GM12878 (cell line): ENCODE measurements at regions not wholly inside any gene's neighbourhood (a gene's known extent, or its start where the extent isn't known, plus 50 kb on each side); places are given as distances from the start of the nearest gene placed in this dataset.
A peak's percentile ranks its signal among the peaks of the same experiment; 100 is the strongest.

Experiments
- CEBPB ChIP-seq, 2 experiments: fragments of 150-350 bp in 1 of 2; IDR thresholded peaks; 2 replicates each; pipeline ENCODE4 v1.6.1; 2012 to 2014; ENCODE audit warnings: low read depth in 2 of 2, low read length in 2 of 2, borderline replicate concordance in 1 of 2, inconsistent platforms in 1 of 2
- EGR1 ChIP-seq, 2 experiments: IDR thresholded peaks; 1 replicate in 1 of 2; 2 replicates in 1 of 2; pipeline ENCODE4 v1.6.1; 2011 to 2012; ENCODE audit warnings: low read depth in 2 of 2, low read length in 2 of 2, borderline replicate concordance in 1 of 2, mild to moderate bottlenecking in 1 of 2, moderate library complexity in 1 of 2
- EP300 ChIP-seq, 2 experiments: fragments of 150-350 bp in 1 of 2; IDR thresholded peaks; 2 replicates each; pipeline ENCODE4 v1.6.1; 2011 to 2012; ENCODE audit warnings: low read depth in 2 of 2, low read length in 2 of 2, borderline replicate concordance in 1 of 2, improper control_type of control experiment in 1 of 2, inconsistent platforms in 1 of 2; ENCODE audit not compliant: control insufficient read depth in 1 of 2
- ESRRA ChIP-seq: IDR thresholded peaks from 2 replicates; pipeline ENCODE4 v1.6.1; 2012; ENCODE audit warnings: mild to moderate bottlenecking, low read length, improper control_type of control experiment
- FOXM1 ChIP-seq: IDR thresholded peaks from 2 replicates; pipeline ENCODE4 v1.6.1; 2012; ENCODE audit warnings: low read depth, mild to moderate bottlenecking, inconsistent platforms, low read length, moderate library complexity
- GATAD2B ChIP-seq: fragments of 450-650 bp; conservative IDR thresholded peaks from 2 replicates; pipeline ENCODE4 v1.6.1; 2017; ENCODE audit warnings: low read depth, mild to moderate bottlenecking, moderate library complexity
- JUND ChIP-seq: IDR thresholded peaks from 2 replicates; pipeline ENCODE4 v1.6.1; 2012; ENCODE audit warnings: low read depth, mild to moderate bottlenecking, low read length, improper control_type of control experiment, moderate library complexity
- PAX5 ChIP-seq: IDR thresholded peaks from 2 replicates; pipeline ENCODE4 v1.6.1; 2011; ENCODE audit warnings: low read depth, low read length, borderline replicate concordance
- RB1 ChIP-seq: fragments of 450-650 bp; formaldehyde crosslinking; IDR thresholded peaks from 2 replicates; pipeline ENCODE4 v1.6.1; 2017; ENCODE audit warnings: mild to moderate bottlenecking, borderline replicate concordance
- RELA ChIP-seq: fragments of 450-650 bp; IDR thresholded peaks from 2 replicates; pipeline ENCODE4 v1.8.0; 2014; ENCODE audit warnings: borderline replicate concordance; ENCODE audit not compliant: partially characterized antibody
- RUNX3 ChIP-seq: IDR thresholded peaks from 2 replicates; pipeline ENCODE4 v1.6.1; 2012; ENCODE audit warnings: low read length, inconsistent platforms
- STAT3 ChIP-seq: IDR thresholded peaks from 2 replicates; pipeline ENCODE4 v1.6.1; 2011; ENCODE audit warnings: low read depth, low read length, improper control_type of control experiment
- USF1 ChIP-seq: IDR thresholded peaks from 2 replicates; pipeline ENCODE4 v1.6.1; 2011; ENCODE audit warnings: borderline replicate concordance, low read depth, mild to moderate bottlenecking, moderate library complexity, mixed read lengths, low read length; ENCODE audit not compliant: insufficient read depth; ENCODE audit errors: extremely low read length
- ZBTB11 ChIP-seq: fragments of 450-650 bp; formaldehyde crosslinking; IDR thresholded peaks from 2 replicates; pipeline ENCODE4 v1.5.0; 2022; ENCODE audit warnings: mild to moderate bottlenecking, missing genetic modification characterization
- ZNF622 ChIP-seq: fragments of 450-650 bp; IDR thresholded peaks from 2 replicates; pipeline ENCODE4 v1.6.1; 2017; ENCODE audit warnings: mild to moderate bottlenecking, inconsistent platforms
- TF ChIP-seq, protein P1 (sequence below): fragments of 450-650 bp; IDR thresholded peaks from 2 replicates; pipeline ENCODE4 v1.6.1; 2017; ENCODE audit warnings: borderline replicate concordance
- TF ChIP-seq, protein P2 (sequence below): fragments of 450-650 bp; IDR thresholded peaks from 2 replicates; pipeline ENCODE4 v1.6.1; 2017; ENCODE audit warnings: mild to moderate bottlenecking, low read depth, inconsistent platforms; ENCODE audit not compliant: poor library complexity, severe bottlenecking
- TF ChIP-seq, protein P3 (sequence below): IDR thresholded peaks from 2 replicates; pipeline ENCODE4 v1.6.1; 2012; ENCODE audit warnings: low read depth, low read length, improper control_type of control experiment

DNA sequence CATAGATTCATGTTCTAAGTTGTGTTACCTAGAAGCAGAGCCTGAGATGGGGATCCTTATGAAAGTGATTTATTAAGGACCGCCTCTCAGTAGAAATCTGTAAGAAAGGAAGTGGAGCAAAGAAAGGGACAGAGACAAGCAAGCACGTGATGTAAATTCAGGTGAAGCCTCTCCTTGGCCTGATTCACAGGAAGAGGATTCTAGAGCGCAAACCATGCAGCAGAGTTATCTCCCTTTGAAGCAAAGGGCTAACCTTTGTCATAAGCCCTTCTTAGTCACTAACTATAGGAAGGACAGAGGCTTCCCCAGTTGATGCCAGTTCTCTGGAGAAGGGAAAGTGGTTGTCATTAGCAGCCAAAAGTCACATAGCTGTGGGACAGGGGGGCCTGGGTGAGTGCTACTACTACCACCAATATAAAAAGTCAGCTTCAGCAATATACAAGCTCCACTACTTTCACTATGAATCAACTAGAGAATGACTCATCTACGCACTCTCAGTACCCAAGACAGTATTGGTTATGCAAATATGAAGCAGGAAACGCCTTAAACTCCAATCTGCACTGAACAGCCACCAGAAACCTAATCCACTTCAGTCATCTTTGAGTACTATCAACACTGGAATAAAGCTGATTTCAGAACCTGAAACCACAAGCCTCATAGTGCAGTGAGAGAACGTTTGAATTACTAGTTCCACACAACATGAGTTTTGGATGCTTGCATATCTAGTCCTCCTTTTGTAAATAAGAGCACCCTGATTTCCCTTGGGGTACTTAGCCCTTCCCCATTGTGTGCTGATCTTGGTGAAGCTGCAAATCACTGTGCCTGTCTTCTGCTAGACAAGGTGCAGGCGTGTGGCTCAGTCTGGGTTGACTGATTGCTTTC lies 162.7 kb downstream of the ZNF608 start (continued):
- TF ChIP-seq EP300 (IDR thresholded peaks at IDR 0.05; ENCODE audit: borderline replicate concordance in 1 of 2, control insufficient read depth in 1 of 2, low read depth in 2 of 2, low read length in 2 of 2) (peak; percentile 59 to 95; a peak in 3 of 4 replicates), ZBTB11 (CRISPR knock-in tag) (no peak), CEBPB (IDR thresholded peaks at IDR 0.05; ENCODE audit: borderline replicate concordance in 1 of 2, low read depth in 2 of 2, low read length in 2 of 2) (no peak), RELA (peak; percentile 39), FOXM1 (peak; percentile 84), STAT3 (no peak), GATAD2B (peak; percentile 61), RUNX3 (peak; percentile 92), RB1 (no peak), EGR1 (IDR thresholded peaks at IDR 0.05; ENCODE audit: borderline replicate concordance in 1 of 2, low read depth in 2 of 2, low read length in 2 of 2) (no peak), JUND (peak; percentile 96), ESRRA (no peak), ZNF622 (no peak), USF1 (no peak), PAX5 (peak; percentile 93)
- TF ChIP-seq, protein P1, sequence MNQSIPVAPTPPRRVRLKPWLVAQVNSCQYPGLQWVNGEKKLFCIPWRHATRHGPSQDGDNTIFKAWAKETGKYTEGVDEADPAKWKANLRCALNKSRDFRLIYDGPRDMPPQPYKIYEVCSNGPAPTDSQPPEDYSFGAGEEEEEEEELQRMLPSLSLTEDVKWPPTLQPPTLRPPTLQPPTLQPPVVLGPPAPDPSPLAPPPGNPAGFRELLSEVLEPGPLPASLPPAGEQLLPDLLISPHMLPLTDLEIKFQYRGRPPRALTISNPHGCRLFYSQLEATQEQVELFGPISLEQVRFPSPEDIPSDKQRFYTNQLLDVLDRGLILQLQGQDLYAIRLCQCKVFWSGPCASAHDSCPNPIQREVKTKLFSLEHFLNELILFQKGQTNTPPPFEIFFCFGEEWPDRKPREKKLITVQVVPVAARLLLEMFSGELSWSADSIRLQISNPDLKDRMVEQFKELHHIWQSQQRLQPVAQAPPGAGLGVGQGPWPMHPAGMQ, result no peak
- TF ChIP-seq, protein P2, sequence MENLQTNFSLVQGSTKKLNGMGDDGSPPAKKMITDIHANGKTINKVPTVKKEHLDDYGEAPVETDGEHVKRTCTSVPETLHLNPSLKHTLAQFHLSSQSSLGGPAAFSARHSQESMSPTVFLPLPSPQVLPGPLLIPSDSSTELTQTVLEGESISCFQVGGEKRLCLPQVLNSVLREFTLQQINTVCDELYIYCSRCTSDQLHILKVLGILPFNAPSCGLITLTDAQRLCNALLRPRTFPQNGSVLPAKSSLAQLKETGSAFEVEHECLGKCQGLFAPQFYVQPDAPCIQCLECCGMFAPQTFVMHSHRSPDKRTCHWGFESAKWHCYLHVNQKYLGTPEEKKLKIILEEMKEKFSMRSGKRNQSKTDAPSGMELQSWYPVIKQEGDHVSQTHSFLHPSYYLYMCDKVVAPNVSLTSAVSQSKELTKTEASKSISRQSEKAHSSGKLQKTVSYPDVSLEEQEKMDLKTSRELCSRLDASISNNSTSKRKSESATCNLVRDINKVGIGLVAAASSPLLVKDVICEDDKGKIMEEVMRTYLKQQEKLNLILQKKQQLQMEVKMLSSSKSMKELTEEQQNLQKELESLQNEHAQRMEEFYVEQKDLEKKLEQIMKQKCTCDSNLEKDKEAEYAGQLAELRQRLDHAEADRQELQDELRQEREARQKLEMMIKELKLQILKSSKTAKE, result peak; percentile 56
- TF ChIP-seq, protein P3, sequence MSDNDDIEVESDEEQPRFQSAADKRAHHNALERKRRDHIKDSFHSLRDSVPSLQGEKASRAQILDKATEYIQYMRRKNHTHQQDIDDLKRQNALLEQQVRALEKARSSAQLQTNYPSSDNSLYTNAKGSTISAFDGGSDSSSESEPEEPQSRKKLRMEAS, result no peak
